Panc1 (cell line): ENCODE measurements at regions not wholly inside any gene's neighbourhood (a gene's known extent, or its start where the extent isn't known, plus 50 kb on each side); places are given as distances from the start of the nearest gene placed in this dataset.

Experiments used
- ATAC-seq: fragments of 200-7000 bp; cut with Tn5 transposase; 2 replicates; pipeline ENCODE4 v1.9.1; 2020; ENCODE audit warnings: mild to moderate bottlenecking, moderate library complexity
- BruUV-seq: library from RNA; stranded (reverse); fragments of 400-500 nt; replicated peaks from 2 replicates; lab custom pipeline; 2021; lab: Mats Ljungman, UMichigan
- CTCF ChIA-PET: fragments of 300-600 bp; sonication (Branson Sonifier 250); formaldehyde crosslinking; loops from one replicate; lab custom pipeline; 2022; ENCODE audit warnings: antibody characterized with exemption; lab: Charles Lee
- POLR2A ChIA-PET: fragments of 300-600 bp; sonication (Branson Sonifier 250); formaldehyde crosslinking; loops from one replicate; lab custom pipeline; 2022; ENCODE audit warnings: antibody characterized with exemption; lab: Charles Lee
- DNase-seq: peaks from one replicate; pipeline ENCODE4 v3.0.0-alpha.2; 2010; ENCODE audit warnings: low read depth, low spot score
- H3K27ac ChIP-seq: 2 replicates; pipeline ENCODE4 v1.5.1; 2011; ENCODE audit warnings: mild to moderate bottlenecking, low read length, inconsistent platforms
- H3K27me3 ChIP-seq: fragments of 200-500 bp; sonication (Bioruptor generic); 2 replicates; pipeline ENCODE4 v1.6.0; 2014; ENCODE audit warnings: low read length, inconsistent platforms; ENCODE audit not compliant: control insufficient read depth, insufficient read depth
- H3K36me3 ChIP-seq: fragments of 200-500 bp; sonication (Bioruptor generic); 2 replicates; pipeline ENCODE4 v1.5.1; 2014; ENCODE audit warnings: inconsistent platforms, mild to moderate bottlenecking, low read length, moderate library complexity; ENCODE audit not compliant: control insufficient read depth, insufficient read depth
- H3K4me1 ChIP-seq: 2 replicates; pipeline ENCODE4 v1.5.1; 2011; ENCODE audit warnings: inconsistent platforms, mild to moderate bottlenecking, low read length, moderate library complexity; ENCODE audit not compliant: control insufficient read depth, insufficient read depth
- H3K4me3 ChIP-seq, 2 experiments: 2 replicates each; pipeline ENCODE4 v1.5.1; 2011 to 2012; ENCODE audit warnings: low read depth in 2 of 2, low read length in 2 of 2, mild to moderate bottlenecking in 2 of 2, inconsistent platforms in 1 of 2, moderate library complexity in 1 of 2
- H3K9me3 ChIP-seq: fragments of 200-500 bp; sonication (Bioruptor generic); 2 replicates; pipeline ENCODE4 v1.5.1; 2014; ENCODE audit warnings: low read depth, mild to moderate bottlenecking, inconsistent platforms, low read length, moderate library complexity; ENCODE audit not compliant: control insufficient read depth, insufficient read depth
- CTCF ChIP-seq: fragments of 450-650 bp; IDR thresholded peaks from 2 replicates; pipeline ENCODE4 v1.5.1; 2017; ENCODE audit warnings: mild to moderate bottlenecking
- POLR2AphosphoS5 ChIP-seq: IDR thresholded peaks from 2 replicates; pipeline ENCODE4 v1.6.1; 2012; ENCODE audit warnings: mild to moderate bottlenecking, low read depth, low read length, moderate library complexity
- REST ChIP-seq, 2 experiments: IDR thresholded peaks; 2 replicates each; pipeline ENCODE4 v1.6.1; 2011 to 2012; ENCODE audit warnings: low read depth in 2 of 2, control low read depth in 1 of 2, low read length in 1 of 2, mild to moderate bottlenecking in 1 of 2, moderate library complexity in 1 of 2; ENCODE audit not compliant: insufficient read depth in 1 of 2
- SIN3A ChIP-seq: IDR thresholded peaks from 2 replicates; pipeline ENCODE4 v1.6.1; 2012; ENCODE audit warnings: low read depth, mild to moderate bottlenecking, low read length, moderate library complexity, borderline replicate concordance; ENCODE audit not compliant: insufficient read depth
- TCF7L2 ChIP-seq: IDR thresholded peaks from 2 replicates; pipeline ENCODE4 v1.6.1; 2011; ENCODE audit warnings: mild to moderate bottlenecking, low read depth, low read length, inconsistent platforms
- in situ Hi-C: cut with HindIII; loops from 2 replicates; pipeline ENCODE4 v1.10.0; 2016; ENCODE audit warnings: low sequenced_read_pairs, low pct_unique_long_range_greater_than_20kb
- intact Hi-C: fragments of 100-400 bp; cut with micrococcal nuclease; formaldehyde crosslinking; loops from one replicate; pipeline ENCODE4 v1.10.0; 2022; ENCODE audit not compliant: unreplicated experiment

- intact Hi-C loops = no loop called here
- no TSS peak for BruUV-seq
- POLR2A ChIA-PET = no interaction called here
Observed at GRCh38 chr10:56091872-56092271, 269.2 kb downstream of the ZWINT start.

GRCh38 chr10:56090914-56091540 lies 270.0 kb downstream of the ZWINT start:
- intact Hi-C loops (no loop called here), in situ Hi-C loops (no loop called here)
- TF ChIP-seq SIN3A (no peak), POLR2AphosphoS5 (no peak), REST (IDR thresholded peaks at IDR 0.05; ENCODE audit: insufficient read depth in 1 of 2, low read depth in 2 of 2, low read length in 1 of 2) (no peak), TCF7L2 (no peak), CTCF (no peak)
- Histone ChIP-seq H3K27me3 (no peaks in the 10 kb centered on the region), H3K4me1 (no peaks in the 10 kb centered on the region), H3K4me3 (no peak overlapping the region), H3K36me3 (no peaks in the 10 kb centered on the region), H3K9me3 (no peaks in the 10 kb centered on the region), H3K27ac (no peak overlapping the region)
- ATAC-seq (no peak), DNase-seq (no peak)
- ChIA-PET POLR2A (no interaction called here), CTCF (no interaction called here)
- no TSS peak for BruUV-seq

More at GRCh38 chr10:56091872-56092271, 269.2 kb downstream of the ZWINT start:
- Histone ChIP-seq H3K27me3 (no peaks in the 10 kb centered on the region), H3K4me3 (no peak overlapping the region), H3K36me3 (no peaks in the 10 kb centered on the region), H3K27ac (no peak overlapping the region), H3K4me1 (no peaks in the 10 kb centered on the region), H3K9me3 (no peaks in the 10 kb centered on the region)
- no peak for DNase-seq
- in situ Hi-C loops = no loop called here
- TF ChIP-seq POLR2AphosphoS5 = no peak
- no peak for TF ChIP-seq SIN3A
- TF ChIP-seq REST (IDR thresholded peaks at IDR 0.05; ENCODE audit: insufficient read depth in 1 of 2, low read depth in 2 of 2, low read length in 1 of 2) = no peak
- no peak for TF ChIP-seq CTCF
- no peak for TF ChIP-seq TCF7L2
- no peak for ATAC-seq
- CTCF ChIA-PET = no interaction called here
